Mammary epithelial cell (primary cell): ENCODE measurements at regions not wholly inside any gene's neighbourhood (a gene's known extent, or its start where the extent isn't known, plus 50 kb on each side); places are given as distances from the start of the nearest gene placed in this dataset.

Source experiments
- EZH2 ChIP-seq: IDR thresholded peaks from 2 replicates; pipeline ENCODE4 v1.6.1; 2012; ENCODE audit warnings: low read length, inconsistent platforms, borderline replicate concordance
- TF ChIP-seq, protein P1 (sequence below), 2 donors: IDR thresholded peaks in 1 of 2; conservative IDR thresholded peaks in 1 of 2; 2 replicates each; pipeline ENCODE4 v1.5.1; 2011 to 2012; ENCODE audit warnings: inconsistent platforms in 2 of 2, low read length in 2 of 2, mild to moderate bottlenecking in 2 of 2, control low read depth in 1 of 2, low read depth in 1 of 2; ENCODE audit not compliant: insufficient read depth in 1 of 2; ENCODE audit errors: extremely low read depth in 1 of 2

DNA sequence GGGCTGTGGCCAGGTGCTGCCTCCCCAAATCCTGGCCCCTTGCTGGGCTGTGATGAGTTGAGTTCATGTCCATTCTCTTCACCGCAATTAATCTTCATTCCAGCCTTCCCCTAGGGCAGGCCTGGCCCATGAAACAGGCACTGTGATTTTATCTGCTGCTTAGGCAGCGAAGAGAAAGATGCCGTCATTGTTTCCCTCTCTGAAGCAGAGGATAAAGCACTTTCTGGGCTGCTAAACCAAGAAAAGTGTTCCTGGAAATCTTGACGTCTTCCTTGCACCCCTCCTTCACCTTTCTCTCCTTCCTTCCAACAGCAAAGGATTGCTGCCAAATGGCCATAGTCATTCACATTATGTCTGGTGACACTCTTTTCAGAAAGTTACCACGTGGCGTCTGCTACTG lies 265.9 kb downstream of the ZEB1 start:
- TF ChIP-seq, protein P1, sequence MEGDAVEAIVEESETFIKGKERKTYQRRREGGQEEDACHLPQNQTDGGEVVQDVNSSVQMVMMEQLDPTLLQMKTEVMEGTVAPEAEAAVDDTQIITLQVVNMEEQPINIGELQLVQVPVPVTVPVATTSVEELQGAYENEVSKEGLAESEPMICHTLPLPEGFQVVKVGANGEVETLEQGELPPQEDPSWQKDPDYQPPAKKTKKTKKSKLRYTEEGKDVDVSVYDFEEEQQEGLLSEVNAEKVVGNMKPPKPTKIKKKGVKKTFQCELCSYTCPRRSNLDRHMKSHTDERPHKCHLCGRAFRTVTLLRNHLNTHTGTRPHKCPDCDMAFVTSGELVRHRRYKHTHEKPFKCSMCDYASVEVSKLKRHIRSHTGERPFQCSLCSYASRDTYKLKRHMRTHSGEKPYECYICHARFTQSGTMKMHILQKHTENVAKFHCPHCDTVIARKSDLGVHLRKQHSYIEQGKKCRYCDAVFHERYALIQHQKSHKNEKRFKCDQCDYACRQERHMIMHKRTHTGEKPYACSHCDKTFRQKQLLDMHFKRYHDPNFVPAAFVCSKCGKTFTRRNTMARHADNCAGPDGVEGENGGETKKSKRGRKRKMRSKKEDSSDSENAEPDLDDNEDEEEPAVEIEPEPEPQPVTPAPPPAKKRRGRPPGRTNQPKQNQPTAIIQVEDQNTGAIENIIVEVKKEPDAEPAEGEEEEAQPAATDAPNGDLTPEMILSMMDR (conservative IDR thresholded peaks at IDR 0.05 in 1 of 2, IDR thresholded peaks at IDR 0.05 in 1 of 2; ENCODE audit: extremely low read depth in 1 of 2, insufficient read depth in 1 of 2, low read depth in 1 of 2, low read length in 2 of 2): no peak
- no peak for TF ChIP-seq EZH2
